Neural cell (in vitro differentiated cells): ENCODE measurements at regions not wholly inside any gene's neighbourhood (a gene's known extent, or its start where the extent isn't known, plus 50 kb on each side); places are given as distances from the start of the nearest gene placed in this dataset.

Experiments
- EP300 ChIP-seq: fragments of 450-650 bp; conservative IDR thresholded peaks from 2 replicates; pipeline ENCODE4 v1.6.1; 2014; ENCODE audit warnings: antibody characterized with exemption, mild to moderate bottlenecking, moderate library complexity; ENCODE audit not compliant: poor library complexity, severe bottlenecking
- EZH2 ChIP-seq: fragments of 200-600, 300-800 bp; shearing (Covaris generic), sonication (generic); IDR thresholded peaks from 2 replicates; pipeline ENCODE4 v1.6.1; 2014; ENCODE audit warnings: antibody characterized with exemption, low read length, borderline replicate concordance, mild to moderate bottlenecking; ENCODE audit not compliant: insufficient read depth, poor library complexity, severe bottlenecking
- POLR2AphosphoS5 ChIP-seq: IDR thresholded peaks from 2 replicates; pipeline ENCODE4 v1.6.1; 2012
- TAF1 ChIP-seq: IDR thresholded peaks from 2 replicates; pipeline ENCODE4 v1.6.1; 2012; ENCODE audit warnings: low read depth
- TF ChIP-seq, protein P1 (sequence below): IDR thresholded peaks from 2 replicates; pipeline ENCODE4 v1.6.1; 2012; ENCODE audit warnings: borderline replicate concordance
- TF ChIP-seq, protein P2 (sequence below): fragments of 450-650 bp; IDR thresholded peaks from 2 replicates; pipeline ENCODE4 v1.5.1; 2014; ENCODE audit warnings: antibody characterized with exemption, mild to moderate bottlenecking, moderate library complexity; ENCODE audit not compliant: poor library complexity, severe bottlenecking

DNA sequence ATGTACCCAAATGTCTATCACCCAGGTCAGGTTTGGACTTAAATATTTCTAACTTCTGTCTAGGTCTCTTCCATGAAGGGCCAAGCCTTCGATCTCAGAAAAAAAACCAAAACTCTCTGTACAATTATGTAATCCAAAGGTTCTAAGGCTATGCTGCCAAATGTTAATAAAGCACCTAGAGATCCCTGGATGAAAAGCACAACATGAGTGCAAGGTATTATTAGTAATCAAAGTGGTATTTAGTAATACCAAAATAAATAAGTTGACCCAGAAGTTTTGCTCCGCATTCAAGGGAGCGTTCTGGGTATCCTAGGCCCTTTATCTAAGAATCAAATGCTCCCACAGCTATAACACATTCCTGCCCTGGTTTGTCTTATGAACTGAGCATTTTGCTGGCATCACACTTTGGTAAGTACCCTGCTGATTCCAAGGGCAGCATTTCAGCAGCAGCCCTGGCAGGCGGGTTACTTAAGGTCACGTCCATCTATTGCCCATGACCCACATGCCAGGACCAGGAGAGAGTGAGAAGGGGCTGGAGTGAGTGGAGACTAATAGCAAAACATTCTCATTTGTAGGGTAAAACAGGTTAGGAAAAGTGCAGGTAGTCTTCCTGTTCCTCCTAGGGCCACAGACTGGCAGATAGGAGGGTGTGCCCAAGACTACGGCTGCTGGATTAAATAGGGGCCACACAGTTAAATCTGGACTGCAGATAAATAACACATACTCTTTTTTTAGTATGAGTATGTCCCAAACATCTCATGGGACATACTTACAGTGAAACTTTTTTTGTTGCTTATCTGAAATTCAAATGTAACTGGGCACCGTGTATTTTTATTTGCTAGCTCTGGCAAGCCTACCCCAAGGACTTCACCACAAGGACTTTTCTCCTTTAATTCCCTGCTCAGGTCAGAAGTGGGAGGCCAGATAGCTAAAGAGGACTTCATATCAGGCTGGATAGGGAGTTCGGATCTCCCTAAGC, 76.0 kb upstream of the SNRK start:
- TF ChIP-seq, protein P1, sequence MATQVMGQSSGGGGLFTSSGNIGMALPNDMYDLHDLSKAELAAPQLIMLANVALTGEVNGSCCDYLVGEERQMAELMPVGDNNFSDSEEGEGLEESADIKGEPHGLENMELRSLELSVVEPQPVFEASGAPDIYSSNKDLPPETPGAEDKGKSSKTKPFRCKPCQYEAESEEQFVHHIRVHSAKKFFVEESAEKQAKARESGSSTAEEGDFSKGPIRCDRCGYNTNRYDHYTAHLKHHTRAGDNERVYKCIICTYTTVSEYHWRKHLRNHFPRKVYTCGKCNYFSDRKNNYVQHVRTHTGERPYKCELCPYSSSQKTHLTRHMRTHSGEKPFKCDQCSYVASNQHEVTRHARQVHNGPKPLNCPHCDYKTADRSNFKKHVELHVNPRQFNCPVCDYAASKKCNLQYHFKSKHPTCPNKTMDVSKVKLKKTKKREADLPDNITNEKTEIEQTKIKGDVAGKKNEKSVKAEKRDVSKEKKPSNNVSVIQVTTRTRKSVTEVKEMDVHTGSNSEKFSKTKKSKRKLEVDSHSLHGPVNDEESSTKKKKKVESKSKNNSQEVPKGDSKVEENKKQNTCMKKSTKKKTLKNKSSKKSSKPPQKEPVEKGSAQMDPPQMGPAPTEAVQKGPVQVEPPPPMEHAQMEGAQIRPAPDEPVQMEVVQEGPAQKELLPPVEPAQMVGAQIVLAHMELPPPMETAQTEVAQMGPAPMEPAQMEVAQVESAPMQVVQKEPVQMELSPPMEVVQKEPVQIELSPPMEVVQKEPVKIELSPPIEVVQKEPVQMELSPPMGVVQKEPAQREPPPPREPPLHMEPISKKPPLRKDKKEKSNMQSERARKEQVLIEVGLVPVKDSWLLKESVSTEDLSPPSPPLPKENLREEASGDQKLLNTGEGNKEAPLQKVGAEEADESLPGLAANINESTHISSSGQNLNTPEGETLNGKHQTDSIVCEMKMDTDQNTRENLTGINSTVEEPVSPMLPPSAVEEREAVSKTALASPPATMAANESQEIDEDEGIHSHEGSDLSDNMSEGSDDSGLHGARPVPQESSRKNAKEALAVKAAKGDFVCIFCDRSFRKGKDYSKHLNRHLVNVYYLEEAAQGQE = no peak
- no peak for TF ChIP-seq EZH2
- no peak for TF ChIP-seq TAF1
- TF ChIP-seq, protein P2, sequence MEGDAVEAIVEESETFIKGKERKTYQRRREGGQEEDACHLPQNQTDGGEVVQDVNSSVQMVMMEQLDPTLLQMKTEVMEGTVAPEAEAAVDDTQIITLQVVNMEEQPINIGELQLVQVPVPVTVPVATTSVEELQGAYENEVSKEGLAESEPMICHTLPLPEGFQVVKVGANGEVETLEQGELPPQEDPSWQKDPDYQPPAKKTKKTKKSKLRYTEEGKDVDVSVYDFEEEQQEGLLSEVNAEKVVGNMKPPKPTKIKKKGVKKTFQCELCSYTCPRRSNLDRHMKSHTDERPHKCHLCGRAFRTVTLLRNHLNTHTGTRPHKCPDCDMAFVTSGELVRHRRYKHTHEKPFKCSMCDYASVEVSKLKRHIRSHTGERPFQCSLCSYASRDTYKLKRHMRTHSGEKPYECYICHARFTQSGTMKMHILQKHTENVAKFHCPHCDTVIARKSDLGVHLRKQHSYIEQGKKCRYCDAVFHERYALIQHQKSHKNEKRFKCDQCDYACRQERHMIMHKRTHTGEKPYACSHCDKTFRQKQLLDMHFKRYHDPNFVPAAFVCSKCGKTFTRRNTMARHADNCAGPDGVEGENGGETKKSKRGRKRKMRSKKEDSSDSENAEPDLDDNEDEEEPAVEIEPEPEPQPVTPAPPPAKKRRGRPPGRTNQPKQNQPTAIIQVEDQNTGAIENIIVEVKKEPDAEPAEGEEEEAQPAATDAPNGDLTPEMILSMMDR = no peak
- no peak for TF ChIP-seq EP300
- TF ChIP-seq POLR2AphosphoS5 = no peak
